Astrocyte (in vitro differentiated cells and primary cell): ENCODE measurements at regions not wholly inside any gene's neighbourhood (a gene's known extent, or its start where the extent isn't known, plus 50 kb on each side); places are given as distances from the start of the nearest gene placed in this dataset.

Source experiments
- EZH2 ChIP-seq: IDR thresholded peaks from 2 replicates; pipeline ENCODE4 v1.6.1; 2012; ENCODE audit warnings: mild to moderate bottlenecking, low read length, inconsistent platforms; ENCODE audit not compliant: insufficient read depth
- TF ChIP-seq, protein P1 (sequence below): IDR thresholded peaks from 2 replicates; pipeline ENCODE4 v1.5.1; 2011; ENCODE audit warnings: low read depth, mild to moderate bottlenecking, inconsistent platforms, low read length, moderate library complexity; ENCODE audit not compliant: insufficient read depth

DNA sequence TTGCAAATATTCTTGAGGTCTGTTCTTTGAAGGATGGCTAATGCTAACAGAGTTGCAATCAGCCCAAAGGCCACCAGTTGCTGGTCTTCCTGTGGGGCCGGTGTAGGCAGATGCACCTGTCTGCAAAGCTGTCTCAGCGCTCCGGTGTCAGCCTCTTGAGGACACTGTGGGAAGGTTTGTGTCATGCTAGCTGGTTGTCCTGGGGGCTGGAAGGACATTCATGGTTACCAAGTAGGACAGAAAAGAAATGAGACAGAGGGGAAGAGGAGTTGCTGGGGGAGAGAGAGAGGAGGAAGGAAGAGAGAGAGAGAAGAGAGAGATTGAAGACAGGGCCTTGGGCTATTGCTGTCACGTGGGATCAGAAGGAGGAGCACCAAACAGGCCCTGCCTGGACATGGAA is 639.6 kb upstream of the HS6ST1 start:
- TF ChIP-seq, protein P1, sequence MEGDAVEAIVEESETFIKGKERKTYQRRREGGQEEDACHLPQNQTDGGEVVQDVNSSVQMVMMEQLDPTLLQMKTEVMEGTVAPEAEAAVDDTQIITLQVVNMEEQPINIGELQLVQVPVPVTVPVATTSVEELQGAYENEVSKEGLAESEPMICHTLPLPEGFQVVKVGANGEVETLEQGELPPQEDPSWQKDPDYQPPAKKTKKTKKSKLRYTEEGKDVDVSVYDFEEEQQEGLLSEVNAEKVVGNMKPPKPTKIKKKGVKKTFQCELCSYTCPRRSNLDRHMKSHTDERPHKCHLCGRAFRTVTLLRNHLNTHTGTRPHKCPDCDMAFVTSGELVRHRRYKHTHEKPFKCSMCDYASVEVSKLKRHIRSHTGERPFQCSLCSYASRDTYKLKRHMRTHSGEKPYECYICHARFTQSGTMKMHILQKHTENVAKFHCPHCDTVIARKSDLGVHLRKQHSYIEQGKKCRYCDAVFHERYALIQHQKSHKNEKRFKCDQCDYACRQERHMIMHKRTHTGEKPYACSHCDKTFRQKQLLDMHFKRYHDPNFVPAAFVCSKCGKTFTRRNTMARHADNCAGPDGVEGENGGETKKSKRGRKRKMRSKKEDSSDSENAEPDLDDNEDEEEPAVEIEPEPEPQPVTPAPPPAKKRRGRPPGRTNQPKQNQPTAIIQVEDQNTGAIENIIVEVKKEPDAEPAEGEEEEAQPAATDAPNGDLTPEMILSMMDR, result no peak
- no peak for TF ChIP-seq EZH2
